HPDE6-E6E7 (cell line): ENCODE measurements at regions not wholly inside any gene's neighbourhood (a gene's known extent, or its start where the extent isn't known, plus 50 kb on each side); places are given as distances from the start of the nearest gene placed in this dataset.

Experiments
- DNase-seq: peaks from one replicate; pipeline ENCODE4 v3.0.0; 2011; ENCODE audit warnings: missing footprints; ENCODE audit errors: extremely low spot score

GRCh38 chr1:106675558-106675957, 380.9 kb upstream of the PRMT6 start:
- no peak for DNase-seq

GRCh38 chr1:106676021-106676420, 380.5 kb upstream of the PRMT6 start:
- no peak for DNase-seq

GRCh38 chr1:106677181-106677580, 379.3 kb upstream of the PRMT6 start:
- DNase-seq = no peak

GRCh38 chr1:106677721-106678120, 378.8 kb upstream of the PRMT6 start:
- no peak for DNase-seq

GRCh38 chr1:106678279-106679050, 378.0 kb upstream of the PRMT6 start:
- DNase-seq = no peak

GRCh38 chr1:106680216-106680615, 376.3 kb upstream of the PRMT6 start:
- DNase-seq = no peak

GRCh38 chr1:106680776-106681344, 375.6 kb upstream of the PRMT6 start:
- DNase-seq = no peak

- DNase-seq = no peak
Measured at GRCh38 chr1:106681939-106682522, 374.4 kb upstream of the PRMT6 start.

- no peak for DNase-seq
Measured at GRCh38 chr1:106688446-106688845, 368.0 kb upstream of the PRMT6 start.

- DNase-seq = no peak
Measured at GRCh38 chr1:106698660-106699059, 357.8 kb upstream of the PRMT6 start.

GRCh38 chr1:106699433-106699832, 357.0 kb upstream of the PRMT6 start:
- no peak for DNase-seq

GRCh38 chr1:106700211-106700610, 356.3 kb upstream of the PRMT6 start:
- no peak for DNase-seq

GRCh38 chr1:106705971-106706370, 350.5 kb upstream of the PRMT6 start:
- DNase-seq = no peak

- no peak for DNase-seq
Measured at GRCh38 chr1:106717591-106717990, 338.9 kb upstream of the PRMT6 start.

- DNase-seq = no peak
Measured at GRCh38 chr1:106721790-106722189, 334.7 kb upstream of the PRMT6 start.

- no peak for DNase-seq
Measured at GRCh38 chr1:106722466-106722865, 334.0 kb upstream of the PRMT6 start.

- no peak for DNase-seq
Measured at GRCh38 chr1:106727171-106727570, 329.3 kb upstream of the PRMT6 start.

- no peak for DNase-seq
Measured at GRCh38 chr1:106746448-106747085, 309.9 kb upstream of the PRMT6 start.

GRCh38 chr1:106747232-106747631, 309.2 kb upstream of the PRMT6 start:
- DNase-seq = no peak

- no peak for DNase-seq
Measured at GRCh38 chr1:106747791-106748190, 308.7 kb upstream of the PRMT6 start.

- DNase-seq = no peak
Measured at GRCh38 chr1:106748606-106749005, 307.9 kb upstream of the PRMT6 start.

GRCh38 chr1:106749491-106749890, 307.0 kb upstream of the PRMT6 start:
- no peak for DNase-seq

- DNase-seq = no peak
Measured at GRCh38 chr1:106749906-106750305, 306.6 kb upstream of the PRMT6 start.
